HepG2 (cell line): ENCODE measurements at regions not wholly inside any gene's neighbourhood (a gene's known extent, or its start where the extent isn't known, plus 50 kb on each side); places are given as distances from the start of the nearest gene placed in this dataset.

Experiments used
- CREB3 ChIP-seq: sonication (generic); formaldehyde crosslinking; IDR thresholded peaks from 2 replicates; pipeline ENCODE4 v1.5.0; 2020; ENCODE audit warnings: missing genetic modification reagents
- HOXA9 ChIP-seq: sonication (generic); formaldehyde crosslinking; IDR thresholded peaks from 2 replicates; pipeline ENCODE4 v1.8.1; 2022; ENCODE audit warnings: missing genetic modification reagents, mild to moderate bottlenecking, moderate library complexity, borderline replicate concordance
- IRF1 ChIP-seq: sonication (generic); formaldehyde crosslinking; IDR thresholded peaks from 2 replicates; pipeline ENCODE4 v1.4.0; 2020; ENCODE audit warnings: low read depth, mild to moderate bottlenecking, missing genetic modification reagents
- MED1 ChIP-seq: sonication (generic); formaldehyde crosslinking; IDR thresholded peaks from 2 replicates; pipeline ENCODE4 v1.4.0; 2020; ENCODE audit warnings: missing genetic modification reagents
- TRAFD1 ChIP-seq: sonication (generic); formaldehyde crosslinking; IDR thresholded peaks from 2 replicates; pipeline ENCODE4 v1.5.1; 2020; ENCODE audit warnings: missing genetic modification reagents, mild to moderate bottlenecking, borderline replicate concordance
- ZBTB2 ChIP-seq: sonication (generic); formaldehyde crosslinking; IDR thresholded peaks from 2 replicates; pipeline ENCODE4 v1.8.0; 2022; ENCODE audit warnings: low read depth, missing genetic modification reagents
- ZFP1 ChIP-seq: IDR thresholded peaks from 2 replicates; pipeline ENCODE4 v1.6.1; 2016
- ZFP82 ChIP-seq: sonication (generic); formaldehyde crosslinking; IDR thresholded peaks from 2 replicates; pipeline ENCODE4 v1.5.1; 2020; ENCODE audit warnings: mild to moderate bottlenecking, missing genetic modification reagents, borderline replicate concordance
- ZHX1 ChIP-seq: sonication (generic); formaldehyde crosslinking; IDR thresholded peaks from 2 replicates; pipeline ENCODE4 v1.8.1; 2022; ENCODE audit warnings: low read depth, mild to moderate bottlenecking, missing genetic modification reagents
- ZKSCAN5 ChIP-seq: sonication (generic); formaldehyde crosslinking; IDR thresholded peaks from 2 replicates; pipeline ENCODE4 v1.5.1; 2020; ENCODE audit warnings: mild to moderate bottlenecking, missing genetic modification reagents
- ZNF552 ChIP-seq: sonication (generic); formaldehyde crosslinking; IDR thresholded peaks from 2 replicates; pipeline ENCODE4 v1.9.0; 2022; ENCODE audit warnings: missing genetic modification reagents, mild to moderate bottlenecking, borderline replicate concordance
- ZNF724P ChIP-seq: sonication (generic); formaldehyde crosslinking; IDR thresholded peaks from 2 replicates; pipeline ENCODE4 v1.8.0; 2022; ENCODE audit warnings: missing genetic modification reagents, borderline replicate concordance
- ZNF775 ChIP-seq: sonication (generic); formaldehyde crosslinking; IDR thresholded peaks from 2 replicates; pipeline ENCODE4 v1.4.0; 2020; ENCODE audit warnings: missing genetic modification reagents, mild to moderate bottlenecking, moderate library complexity, borderline replicate concordance
- ZNF790 ChIP-seq: sonication (generic); formaldehyde crosslinking; IDR thresholded peaks from 2 replicates; pipeline ENCODE4 v1.8.0; 2022; ENCODE audit warnings: missing genetic modification reagents, mild to moderate bottlenecking, borderline replicate concordance
- ZZZ3 ChIP-seq: sonication (generic); formaldehyde crosslinking; IDR thresholded peaks from 2 replicates; pipeline ENCODE4 v1.4.0; 2020; ENCODE audit warnings: missing genetic modification reagents, mild to moderate bottlenecking, borderline replicate concordance
- TF ChIP-seq, protein P1 (sequence below): IDR thresholded peaks from 2 replicates; pipeline ENCODE4 v1.6.1; 2016; ENCODE audit warnings: missing biosample characterization, missing genetic modification reagents, low read depth
- TF ChIP-seq, protein P2 (sequence below): IDR thresholded peaks from 2 replicates; pipeline ENCODE4 v1.6.1; 2018; ENCODE audit warnings: missing genetic modification reagents, mild to moderate bottlenecking, missing compliant biosample characterization

GRCh38 chr20:53652090-53652858 lies 58.6 kb upstream of the ZNF217 start (continued):
- TF ChIP-seq, protein P1, sequence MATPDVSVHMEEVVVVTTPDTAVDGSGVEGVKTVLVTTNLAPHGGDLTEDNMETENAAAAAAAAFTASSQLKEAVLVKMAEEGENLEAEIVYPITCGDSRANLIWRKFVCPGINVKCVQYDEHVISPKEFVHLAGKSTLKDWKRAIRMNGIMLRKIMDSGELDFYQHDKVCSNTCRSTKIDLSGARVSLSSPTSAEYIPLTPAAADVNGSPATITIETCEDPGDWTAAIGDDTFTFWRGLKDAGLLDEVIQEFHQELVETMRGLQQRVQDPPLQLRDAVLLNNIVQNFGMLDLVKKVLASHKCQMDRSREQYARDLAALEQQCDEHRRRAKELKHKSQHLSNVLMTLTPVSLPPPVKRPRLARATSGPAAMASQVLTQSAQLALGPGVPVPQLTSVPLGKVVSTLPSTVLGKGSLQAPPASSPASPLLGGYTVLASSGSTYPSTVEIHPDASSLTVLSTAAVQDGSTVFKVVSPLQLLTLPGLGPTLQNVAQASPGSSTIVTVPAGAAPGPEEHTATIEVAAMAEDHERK (CRISPR knock-in tag): no peak; the same call in 1 of the 2 replicates
- TF ChIP-seq ZFP82 (CRISPR knock-in tag) (0 out of 2 replicates have a peak, but pooled peaks have one; percentile 9), ZNF552 (CRISPR knock-in tag) (no peak), MED1 (peak; percentile 99), ZNF724P (CRISPR knock-in tag) (no peak; the same call in 1 of the 2 replicates), ZHX1 (CRISPR knock-in tag) (peak; percentile 47; the same call in 1 of the 2 replicates), ZZZ3 (CRISPR knock-in tag) (no peak), TRAFD1 (CRISPR knock-in tag) (no peak), IRF1 (CRISPR knock-in tag) (no peak), CREB3 (0 out of 2 replicates have a peak, but pooled peaks have one; percentile 40), HOXA9 (CRISPR knock-in tag) (0 out of 2 replicates have a peak, but pooled peaks have one; percentile 54), ZBTB2 (CRISPR knock-in tag) (no peak; the same call in 1 of the 2 replicates), ZKSCAN5 (CRISPR knock-in tag) (no peak), ZFP1 (CRISPR knock-in tag) (peak; percentile 92), ZNF790 (CRISPR knock-in tag) (no peak), ZNF775 (CRISPR knock-in tag) (no peak)
- TF ChIP-seq, protein P2, sequence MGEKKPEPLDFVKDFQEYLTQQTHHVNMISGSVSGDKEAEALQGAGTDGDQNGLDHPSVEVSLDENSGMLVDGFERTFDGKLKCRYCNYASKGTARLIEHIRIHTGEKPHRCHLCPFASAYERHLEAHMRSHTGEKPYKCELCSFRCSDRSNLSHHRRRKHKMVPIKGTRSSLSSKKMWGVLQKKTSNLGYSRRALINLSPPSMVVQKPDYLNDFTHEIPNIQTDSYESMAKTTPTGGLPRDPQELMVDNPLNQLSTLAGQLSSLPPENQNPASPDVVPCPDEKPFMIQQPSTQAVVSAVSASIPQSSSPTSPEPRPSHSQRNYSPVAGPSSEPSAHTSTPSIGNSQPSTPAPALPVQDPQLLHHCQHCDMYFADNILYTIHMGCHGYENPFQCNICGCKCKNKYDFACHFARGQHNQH (CRISPR knock-in tag): peak; percentile 82; the same call in 1 of the 2 replicates
